HepG2 (cell line): ENCODE measurements at regions not wholly inside any gene's neighbourhood (a gene's known extent, or its start where the extent isn't known, plus 50 kb on each side); places are given as distances from the start of the nearest gene placed in this dataset.

Experiments used
- BHLHE40 ChIP-seq: IDR thresholded peaks from 2 replicates; pipeline ENCODE4 v1.6.1; 2011; ENCODE audit warnings: low read length, improper control_type of control experiment
- ETV6 ChIP-seq: sonication (generic); formaldehyde crosslinking; conservative IDR thresholded peaks from 2 replicates; pipeline ENCODE4 v1.4.0; 2020; ENCODE audit warnings: missing genetic modification reagents
- HDAC1 ChIP-seq: sonication (generic); formaldehyde crosslinking; IDR thresholded peaks from 2 replicates; pipeline ENCODE4 v1.5.1; 2020; ENCODE audit warnings: mild to moderate bottlenecking, missing genetic modification reagents
- JUND ChIP-seq: sonication (generic); formaldehyde crosslinking; IDR thresholded peaks from 2 replicates; pipeline ENCODE4 v1.8.0; 2022; ENCODE audit warnings: mild to moderate bottlenecking, missing genetic modification reagents
- MYC ChIP-seq: sonication (generic); formaldehyde crosslinking; IDR thresholded peaks from 2 replicates; pipeline ENCODE4 v1.9.0; 2021; ENCODE audit warnings: missing genetic modification reagents, borderline replicate concordance
- POLR2A ChIP-seq, 2 experiments: IDR thresholded peaks; 2 replicates each; pipeline ENCODE4 v1.6.1; 2011; ENCODE audit warnings: low read depth in 2 of 2, low read length in 2 of 2, mild to moderate bottlenecking in 1 of 2, moderate library complexity in 1 of 2; ENCODE audit not compliant: insufficient read depth in 1 of 2
- SIN3A ChIP-seq: IDR thresholded peaks from 2 replicates; pipeline ENCODE4 v1.6.1; 2011; ENCODE audit warnings: low read depth, mild to moderate bottlenecking, control low read depth, low read length, borderline replicate concordance
- TGIF2 ChIP-seq: IDR thresholded peaks from 2 replicates; pipeline ENCODE4 v1.6.1; 2016; ENCODE audit warnings: control low read depth, missing compliant biosample characterization
- ZBTB21 ChIP-seq: sonication (generic); formaldehyde crosslinking; IDR thresholded peaks from 2 replicates; pipeline ENCODE4 v1.4.0; 2020; ENCODE audit warnings: missing genetic modification reagents
- ZBTB38 ChIP-seq: sonication (generic); formaldehyde crosslinking; IDR thresholded peaks from 2 replicates; pipeline ENCODE4 v1.5.1; 2020; ENCODE audit warnings: mild to moderate bottlenecking, missing genetic modification reagents
- ZNF768 ChIP-seq: sonication (generic); formaldehyde crosslinking; IDR thresholded peaks from 2 replicates; pipeline ENCODE4 v1.4.0; 2020; ENCODE audit warnings: missing genetic modification reagents

DNA sequence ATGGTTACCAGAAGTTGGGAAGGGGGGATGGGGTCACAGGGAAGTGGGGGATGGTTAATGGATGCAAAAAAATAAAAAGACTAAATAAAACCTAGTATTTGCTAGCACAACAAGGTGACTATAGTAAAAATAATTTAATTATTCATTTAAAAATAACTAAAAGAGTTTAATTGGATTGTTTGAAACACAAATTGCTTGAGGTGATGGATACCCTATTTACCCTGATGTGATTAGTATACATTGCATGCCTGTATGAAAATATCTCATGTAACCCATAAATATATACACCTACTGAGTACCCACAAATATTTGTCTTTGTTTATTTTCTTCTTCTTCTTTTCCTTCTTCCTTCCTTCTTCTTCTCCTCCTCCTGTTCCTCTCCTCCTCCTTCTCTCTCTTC, 57.8 kb upstream of the MACF1 start:
- TF ChIP-seq ZNF768 (CRISPR knock-in tag) (no peak), ZBTB21 (CRISPR knock-in tag) (no peak), JUND (no peak), MYC (no peak), SIN3A (no peak), TGIF2 (CRISPR knock-in tag) (no peak), ETV6 (CRISPR knock-in tag) (no peak), POLR2A (IDR thresholded peaks at IDR 0.05; ENCODE audit: insufficient read depth in 1 of 2, low read depth in 2 of 2, low read length in 2 of 2) (no peak), BHLHE40 (no peak), HDAC1 (CRISPR knock-in tag) (no peak), ZBTB38 (CRISPR knock-in tag) (no peak)
